Chondrocyte (in vitro differentiated cells): ENCODE measurements at regions not wholly inside any gene's neighbourhood (a gene's known extent, or its start where the extent isn't known, plus 50 kb on each side); places are given as distances from the start of the nearest gene placed in this dataset.
"Not testable (repeated sequence)": the region's sequence is repeated elsewhere in the genome, so short reads cannot be mapped to it uniquely, and the experiment has no call there.

Experiments used
- DNase-seq: peaks from one replicate; pipeline ENCODE4 v3.0.0; 2021; ENCODE audit warnings: mixed read lengths, low spot score
- H3K27ac Mint-ChIP-seq: one replicate; pipeline ENCODE4 v1.8.0; 2021; ENCODE audit warnings: mild to moderate bottlenecking, moderate library complexity, mixed read lengths; ENCODE audit not compliant: unreplicated experiment
- H3K27me3 Mint-ChIP-seq: 2 replicates; pipeline ENCODE4 v1.8.0; 2021; ENCODE audit warnings: low read depth, mixed read lengths
- H3K36me3 Mint-ChIP-seq: 2 replicates; pipeline ENCODE4 v1.8.0; 2021; ENCODE audit warnings: low read depth, mixed read lengths
- H3K4me1 Mint-ChIP-seq: 2 replicates; pipeline ENCODE4 v1.8.0; 2021; ENCODE audit warnings: low read depth, mild to moderate bottlenecking, mixed read lengths
- H3K4me3 Mint-ChIP-seq: one replicate; pipeline ENCODE4 v1.8.0; 2021; ENCODE audit warnings: mild to moderate bottlenecking, moderate library complexity, mixed read lengths; ENCODE audit not compliant: unreplicated experiment
- H3K9me3 Mint-ChIP-seq: 2 replicates; pipeline ENCODE4 v1.8.0; 2021; ENCODE audit warnings: low read depth, mixed read lengths
- CTCF ChIP-seq: fragments of 200-600 bp; sonication (generic); IDR thresholded peaks from 2 replicates; pipeline ENCODE4 v1.5.0; 2021; ENCODE audit warnings: antibody characterized with exemption, mild to moderate bottlenecking, moderate library complexity

- DNase-seq: no peak
- Mint-ChIP-seq H3K4me3 (no peak overlapping the region), H3K27ac (no peak overlapping the region), H3K27me3 (peaks cover 5% of the 10 kb centered on the region), H3K4me1 (no peaks in the 10 kb centered on the region), H3K9me3 (peaks cover 4% of the 10 kb centered on the region), H3K36me3 (no peaks in the 10 kb centered on the region)
- TF ChIP-seq CTCF: no peak
These were observed 824.3 kb downstream of the PRELID2 start for GRCh38 chr5:145010834-145011233.

- no peak overlapping the region for H3K27ac Mint-ChIP-seq
- no peak for TF ChIP-seq CTCF
- H3K4me1 Mint-ChIP-seq: no peaks in the 10 kb centered on the region
- peaks cover 10% of the 10 kb centered on the region for H3K9me3 Mint-ChIP-seq
- H3K36me3 Mint-ChIP-seq: no peaks in the 10 kb centered on the region
- H3K4me3 Mint-ChIP-seq: no peak overlapping the region
- H3K27me3 Mint-ChIP-seq: peaks cover 6% of the 10 kb centered on the region
- DNase-seq: no peak
These were observed 826.1 kb downstream of the PRELID2 start for GRCh38 chr5:145008876-145009530.

GRCh38 chr5:144994356-144994755, 823.7 kb downstream of the KCTD16 start:
- not testable (repeated sequence) for H3K4me3 Mint-ChIP-seq, H3K9me3 Mint-ChIP-seq, H3K27ac Mint-ChIP-seq, H3K4me1 Mint-ChIP-seq, DNase-seq, H3K27me3 Mint-ChIP-seq, H3K36me3 Mint-ChIP-seq

- TF ChIP-seq CTCF: no peak
- peaks cover 6% of the 10 kb centered on the region for H3K4me1 Mint-ChIP-seq
- H3K4me3 Mint-ChIP-seq: no peak overlapping the region
- H3K27ac Mint-ChIP-seq: no peak overlapping the region
- DNase-seq: no peak
- H3K27me3 Mint-ChIP-seq: peaks cover 9% of the 10 kb centered on the region
- H3K9me3 Mint-ChIP-seq: no peaks in the 10 kb centered on the region
- no peaks in the 10 kb centered on the region for H3K36me3 Mint-ChIP-seq
These were observed 812.4 kb downstream of the KCTD16 start for GRCh38 chr5:144983101-144983500.

- H3K27ac Mint-ChIP-seq: no peak overlapping the region
- DNase-seq: no peak
- H3K4me3 Mint-ChIP-seq: no peak overlapping the region
- H3K36me3 Mint-ChIP-seq: no peaks in the 10 kb centered on the region
- no peak for TF ChIP-seq CTCF
- no peaks in the 10 kb centered on the region for H3K9me3 Mint-ChIP-seq
- peaks cover 5% of the 10 kb centered on the region for H3K27me3 Mint-ChIP-seq
- peaks cover 6% of the 10 kb centered on the region for H3K4me1 Mint-ChIP-seq
These were observed 809.0 kb downstream of the KCTD16 start for GRCh38 chr5:144979516-144980264.
